ENCODE measurements at regions not wholly inside any gene's neighbourhood (a gene's known extent, or its start where the extent isn't known, plus 50 kb on each side); places are given as distances from the start of the nearest gene placed in this dataset.

GRCh38 chr10:43869669-43870322, 221.1 kb upstream of the ZNF32 start:
- Histone ChIP-seq H3K4me1 (ENCODE audit: insufficient read depth, low read length) (no peaks in the 10 kb centered on the region), H3K27ac (ENCODE audit: low read length) (no peak overlapping the region), H3K9ac (ENCODE audit: low read depth, low read length) (no peak overlapping the region), H3K4me3 (ENCODE audit: low read depth in 1 of 2, low read length in 2 of 2) (no peak overlapping the region), H3K4me2 (ENCODE audit: insufficient read depth, low read length) (no peak overlapping the region), H2AFZ (ENCODE audit: low read depth, low read length) (no peak overlapping the region), H3K27me3 (ENCODE audit: insufficient read depth, low read length, poor library complexity) (no peaks in the 10 kb centered on the region), H3K79me2 (ENCODE audit: insufficient read depth, low read length) (no peaks in the 10 kb centered on the region), H3K36me3 (ENCODE audit: insufficient read depth, low read length) (no peaks in the 10 kb centered on the region), H3K9me3 (ENCODE audit: insufficient read depth, low read length, severe bottlenecking) (no peaks in the 10 kb centered on the region), H4K20me1 (ENCODE audit: insufficient read depth, low read length) (no peaks in the 10 kb centered on the region)
- ATAC-seq (ENCODE audit: insufficient read depth, low read depth), result no peak
- no peak for DNase-seq
- TF ChIP-seq EZH2 (IDR thresholded peaks at IDR 0.05; ENCODE audit: borderline replicate concordance, low read depth, low read length, severe bottlenecking) (no peak), CTCF (IDR thresholded peaks at IDR 0.05; ENCODE audit: borderline replicate concordance, extremely low read depth, low read length, poor library complexity, severe bottlenecking) (no peak)

- no peak overlapping the region for H3K27ac ChIP-seq (ENCODE audit: low read length)
- H3K9ac ChIP-seq (ENCODE audit: low read depth, low read length), result no peak overlapping the region
- ATAC-seq (ENCODE audit: insufficient read depth, low read depth) (no peak), DNase-seq (no peak)
- H3K27me3 ChIP-seq (ENCODE audit: insufficient read depth, low read length, poor library complexity), result no peaks in the 10 kb centered on the region
- no peaks in the 10 kb centered on the region for H3K79me2 ChIP-seq (ENCODE audit: insufficient read depth, low read length)
- H3K4me1 ChIP-seq (ENCODE audit: insufficient read depth, low read length), result no peaks in the 10 kb centered on the region
- H3K9me3 ChIP-seq (ENCODE audit: insufficient read depth, low read length, severe bottlenecking), result no peaks in the 10 kb centered on the region
- no peak overlapping the region for H3K4me3 ChIP-seq (ENCODE audit: low read depth in 1 of 2, low read length in 2 of 2)
- no peak overlapping the region for H2AFZ ChIP-seq (ENCODE audit: low read depth, low read length)
- no peak overlapping the region for H3K4me2 ChIP-seq (ENCODE audit: insufficient read depth, low read length)
- TF ChIP-seq CTCF (IDR thresholded peaks at IDR 0.05; ENCODE audit: borderline replicate concordance, extremely low read depth, low read length, poor library complexity, severe bottlenecking), result no peak
- TF ChIP-seq EZH2 (IDR thresholded peaks at IDR 0.05; ENCODE audit: borderline replicate concordance, low read depth, low read length, severe bottlenecking), result no peak
- no peaks in the 10 kb centered on the region for H4K20me1 ChIP-seq (ENCODE audit: insufficient read depth, low read length)
- no peaks in the 10 kb centered on the region for H3K36me3 ChIP-seq (ENCODE audit: insufficient read depth, low read length)
Observed at GRCh38 chr10:43868952-43869351, 220.3 kb upstream of the ZNF32 start.

- Histone ChIP-seq H3K9ac (ENCODE audit: low read depth, low read length) (no peak overlapping the region), H3K36me3 (ENCODE audit: insufficient read depth, low read length) (no peaks in the 10 kb centered on the region), H3K27me3 (ENCODE audit: insufficient read depth, low read length, poor library complexity) (no peaks in the 10 kb centered on the region), H3K4me1 (ENCODE audit: insufficient read depth, low read length) (no peaks in the 10 kb centered on the region), H3K79me2 (ENCODE audit: insufficient read depth, low read length) (no peaks in the 10 kb centered on the region), H3K4me3 (ENCODE audit: low read depth in 1 of 2, low read length in 2 of 2) (no peak overlapping the region), H3K27ac (ENCODE audit: low read length) (no peak overlapping the region), H4K20me1 (ENCODE audit: insufficient read depth, low read length) (no peaks in the 10 kb centered on the region), H3K4me2 (ENCODE audit: insufficient read depth, low read length) (no peak overlapping the region), H2AFZ (ENCODE audit: low read depth, low read length) (no peak overlapping the region), H3K9me3 (ENCODE audit: insufficient read depth, low read length, severe bottlenecking) (no peaks in the 10 kb centered on the region)
- no peak for TF ChIP-seq CTCF (IDR thresholded peaks at IDR 0.05; ENCODE audit: borderline replicate concordance, extremely low read depth, low read length, poor library complexity, severe bottlenecking)
- TF ChIP-seq EZH2 (IDR thresholded peaks at IDR 0.05; ENCODE audit: borderline replicate concordance, low read depth, low read length, severe bottlenecking), result no peak
- ATAC-seq (ENCODE audit: insufficient read depth, low read depth) (no peak), DNase-seq (no peak)
Observed at GRCh38 chr10:43867667-43868565, 219.2 kb upstream of the ZNF32 start.
